H1 (cell line): ENCODE measurements at regions not wholly inside any gene's neighbourhood (a gene's known extent, or its start where the extent isn't known, plus 50 kb on each side); places are given as distances from the start of the nearest gene placed in this dataset.
A peak's percentile ranks its signal among the peaks of the same experiment; 100 is the strongest.

ENCODE experiments used
- CTCF ChIA-PET: fragments of 300-600 bp; sonication (Branson Sonifier 250); formaldehyde crosslinking; loops from one replicate; lab custom pipeline; 2021; ENCODE audit not compliant: partially characterized antibody; lab: Charles Lee
- POLR2A ChIA-PET: fragments of 300-600 bp; sonication (Branson Sonifier 250); formaldehyde crosslinking; loops from one replicate; lab custom pipeline; 2021; ENCODE audit warnings: inconsistent platforms; ENCODE audit not compliant: partially characterized antibody; lab: Charles Lee
- DNase-seq, 2 experiments: peaks; one replicate each; pipeline versions ENCODE4 v3.0.0 to v3.0.0-alpha.2; 2010 to 2022; ENCODE audit warnings: low spot score in 2 of 2, low read depth in 1 of 2, mixed read lengths in 1 of 2
- FAIRE-seq: peaks from 2 replicates; lab custom pipeline; 2011; peaks lifted over from hg19 to GRCh38; lab: Jason Lieb, UNC
- H2AFZ ChIP-seq: 2 replicates; pipeline ENCODE4 v1.8.1; 2012; ENCODE audit warnings: low read length, inconsistent platforms
- H2AK5ac ChIP-seq: 2 replicates; pipeline ENCODE4 v1.6.1; 2013; ENCODE audit warnings: low read depth, low read length
- H2BK120ac ChIP-seq: replicated peaks from 2 replicates; pipeline ENCODE3; 2013; ENCODE audit warnings: low read depth, low read length, inconsistent platforms
- H2BK12ac ChIP-seq: 2 replicates; pipeline ENCODE4 v1.6.1; 2013; ENCODE audit warnings: low read depth, low read length
- H2BK15ac ChIP-seq: 2 replicates; pipeline ENCODE4 v1.6.1; 2013; ENCODE audit warnings: low read length
- H2BK20ac ChIP-seq: 2 replicates; pipeline ENCODE4 v1.6.1; 2013; ENCODE audit warnings: low read length
- H2BK5ac ChIP-seq: 2 replicates; pipeline ENCODE4 v1.6.1; 2013; ENCODE audit warnings: low read depth, low read length
- H3K14ac ChIP-seq: 2 replicates; pipeline ENCODE4 v1.6.1; 2013; ENCODE audit warnings: inconsistent platforms; ENCODE audit not compliant: insufficient read length
- H3K18ac ChIP-seq: 2 replicates; pipeline ENCODE4 v1.6.1; 2013; ENCODE audit warnings: low read length; ENCODE audit errors: extremely low read depth
- H3K23ac ChIP-seq: 2 replicates; pipeline ENCODE4 v1.6.1; 2013; ENCODE audit warnings: inconsistent platforms; ENCODE audit not compliant: insufficient read length
- H3K23me2 ChIP-seq: 2 replicates; pipeline ENCODE4 v1.6.1; 2013; ENCODE audit warnings: low read depth, low read length
- H3K27ac ChIP-seq: 2 replicates; pipeline ENCODE4 v1.6.1; 2011; ENCODE audit warnings: low read depth, low read length, inconsistent platforms
- H3K27me3 ChIP-seq, 4 experiments: replicated peaks in 1 of 4; 1 replicate in 1 of 4; 2 replicates in 3 of 4; pipeline versions ENCODE4 v1.6.1 to v1.8.1; 2011 to 2013; ENCODE audit warnings: low read length in 3 of 4, mild to moderate bottlenecking in 3 of 4, inconsistent platforms in 2 of 4, mixed read lengths in 2 of 4, moderate library complexity in 1 of 4; ENCODE audit not compliant: control insufficient read depth in 3 of 4, insufficient read depth in 3 of 4; ENCODE audit errors: extremely low read depth in 1 of 4
- H3K36me3 ChIP-seq, 4 experiments: 2 replicates each; pipeline versions ENCODE4 v1.6.1 to v1.8.1; 2011 to 2013; ENCODE audit warnings: mild to moderate bottlenecking in 4 of 4, low read length in 3 of 4, moderate library complexity in 2 of 4, control low read depth in 1 of 4, inconsistent platforms in 1 of 4; ENCODE audit not compliant: insufficient read depth in 4 of 4, control insufficient read depth in 2 of 4
- H3K4ac ChIP-seq: replicated peaks from 2 replicates; pipeline ENCODE3; 2013; ENCODE audit warnings: low read length, low read depth, mixed read lengths, inconsistent platforms; ENCODE audit not compliant: insufficient read length
- H3K4me1 ChIP-seq, 4 experiments: replicated peaks in 1 of 4; 1 replicate in 1 of 4; 2 replicates in 3 of 4; pipeline versions ENCODE4 v1.6.1 to v1.8.1; 2011 to 2013; ENCODE audit warnings: low read length in 3 of 4, inconsistent platforms in 2 of 4, mixed read lengths in 1 of 4; ENCODE audit not compliant: insufficient read depth in 4 of 4, control insufficient read depth in 3 of 4
- H3K4me2 ChIP-seq, 2 experiments: 2 replicates each; pipeline versions ENCODE4 v1.6.1 to v1.8.1; 2011 to 2013; ENCODE audit warnings: low read depth in 2 of 2, low read length in 2 of 2, control low read depth in 1 of 2, inconsistent platforms in 1 of 2, mild to moderate bottlenecking in 1 of 2; ENCODE audit not compliant: insufficient read depth in 1 of 2
- H3K4me3 ChIP-seq, 4 experiments: fragments of 200-600, 300-600 bp in 1 of 4; sonication (generic), shearing (Covaris generic), sonication (Bioruptor Twin) in 1 of 4; 2 replicates each; pipeline versions ENCODE4 v1.5.1 to v1.8.1; 2011 to 2016; ENCODE audit warnings: low read length in 4 of 4, low read depth in 3 of 4, control low read depth in 2 of 4, inconsistent platforms in 2 of 4, mild to moderate bottlenecking in 2 of 4, mixed read lengths in 1 of 4, moderate library complexity in 1 of 4; ENCODE audit not compliant: insufficient read depth in 2 of 4; ENCODE audit errors: extremely low read depth in 1 of 4
- H3K56ac ChIP-seq: replicated peaks from 2 replicates; pipeline ENCODE3; 2013; ENCODE audit warnings: low read depth, mild to moderate bottlenecking, mixed read lengths, low read length, inconsistent platforms; ENCODE audit not compliant: insufficient read length
- H3K79me1 ChIP-seq: 2 replicates; pipeline ENCODE4 v1.6.1; 2013; ENCODE audit warnings: low read depth, low read length, control low read depth
- H3K79me2 ChIP-seq, 2 experiments: 2 replicates each; pipeline versions ENCODE4 v1.6.1 to v1.8.1; 2012 to 2013; ENCODE audit warnings: low read length in 2 of 2, mild to moderate bottlenecking in 2 of 2, inconsistent platforms in 1 of 2; ENCODE audit not compliant: insufficient read depth in 2 of 2, control insufficient read depth in 1 of 2
- H3K9ac ChIP-seq, 4 experiments: replicated peaks in 1 of 4; 1 replicate in 1 of 4; 2 replicates in 3 of 4; pipeline versions ENCODE4 v1.6.1 to v1.8.1; 2011 to 2013; ENCODE audit warnings: low read depth in 3 of 4, low read length in 3 of 4, control low read depth in 2 of 4, mild to moderate bottlenecking in 2 of 4, moderate library complexity in 2 of 4, inconsistent platforms in 1 of 4; ENCODE audit errors: extremely low read depth in 1 of 4
- H3K9me3 ChIP-seq, 2 experiments: 2 replicates each; pipeline versions ENCODE4 v1.6.1 to v1.8.1; 2012 to 2013; ENCODE audit warnings: mild to moderate bottlenecking in 2 of 2, moderate library complexity in 2 of 2, control low read depth in 1 of 2, inconsistent platforms in 1 of 2, low read depth in 1 of 2, low read length in 1 of 2, mixed read lengths in 1 of 2; ENCODE audit not compliant: insufficient read depth in 2 of 2
- H4K20me1 ChIP-seq, 2 experiments: replicated peaks in 1 of 2; 2 replicates each; pipeline versions ENCODE3 to v1.8.1; 2011 to 2013; ENCODE audit warnings: inconsistent platforms in 2 of 2, low read length in 2 of 2, mild to moderate bottlenecking in 1 of 2; ENCODE audit not compliant: insufficient read depth in 2 of 2, control insufficient read depth in 1 of 2
- H4K5ac ChIP-seq: 2 replicates; pipeline ENCODE4 v1.6.1; 2013; ENCODE audit warnings: low read length, low read depth, mixed read lengths, inconsistent platforms; ENCODE audit not compliant: insufficient read length
- H4K8ac ChIP-seq: 2 replicates; pipeline ENCODE4 v1.8.0; 2013; ENCODE audit warnings: mild to moderate bottlenecking, moderate library complexity, low read length, inconsistent platforms; ENCODE audit not compliant: insufficient read depth; ENCODE audit errors: extremely low read depth
- H4K91ac ChIP-seq: replicated peaks from 2 replicates; pipeline ENCODE3; 2013; ENCODE audit warnings: low read length, mixed read lengths, inconsistent platforms; ENCODE audit not compliant: insufficient read length
- CREB1 ChIP-seq: IDR thresholded peaks from 2 replicates; pipeline ENCODE4 v1.6.1; 2012; ENCODE audit warnings: inconsistent platforms
- KDM1A ChIP-seq: fragments of 200-600, 300-600 bp; sonication (generic); IDR thresholded peaks from 2 replicates; pipeline ENCODE4 v1.7.1; 2016; ENCODE audit warnings: mild to moderate bottlenecking, low read length, borderline replicate concordance
- MAFK ChIP-seq: IDR thresholded peaks from 2 replicates; pipeline ENCODE4 v1.6.1; 2012; ENCODE audit warnings: low read depth, mild to moderate bottlenecking, improper control_type of control experiment, low read length
- RNF2 ChIP-seq: fragments of 200-900, 300-1000 bp; sonication (generic); IDR thresholded peaks from 2 replicates; pipeline ENCODE4 v1.7.1; 2016; ENCODE audit warnings: borderline replicate concordance, low read depth, mild to moderate bottlenecking, antibody characterized with exemption, low read length; ENCODE audit not compliant: poor library complexity, severe bottlenecking; ENCODE audit errors: missing control alignments
- SP4 ChIP-seq: IDR thresholded peaks from 2 replicates; pipeline ENCODE4 v1.6.1; 2012; ENCODE audit warnings: low read length, inconsistent platforms
- YY1 ChIP-seq: IDR thresholded peaks from 2 replicates; pipeline ENCODE4 v1.6.1; 2011; ENCODE audit warnings: low read depth, mild to moderate bottlenecking, low read length
- ZNF274 ChIP-seq: IDR thresholded peaks from 2 replicates; pipeline ENCODE4 v1.7.0; 2012; ENCODE audit warnings: low read length, borderline replicate concordance; ENCODE audit errors: extremely low read depth
- WGBS, 2 experiments: shearing (Covaris generic) in 1 of 2; methylation state at CpG; one replicate each; pipeline versions ENCODE4 v1.1.6 to v1.1.7; 2013 to 2015; ENCODE audit warnings: low lambda C conversion rate in 2 of 2, mixed read lengths in 2 of 2, inconsistent platforms in 1 of 2, low coverage in 1 of 2, missing lambda C conversion rate in 1 of 2; ENCODE audit not compliant: insufficient replicate concordance in 2 of 2, insufficient coverage in 1 of 2, insufficient read length in 1 of 2; ENCODE audit errors: extremely low coverage in 1 of 2, missing lambda C conversion rate in 1 of 2; 5-methylcytosine and 5-hydroxymethylcytosine counted together

DNA sequence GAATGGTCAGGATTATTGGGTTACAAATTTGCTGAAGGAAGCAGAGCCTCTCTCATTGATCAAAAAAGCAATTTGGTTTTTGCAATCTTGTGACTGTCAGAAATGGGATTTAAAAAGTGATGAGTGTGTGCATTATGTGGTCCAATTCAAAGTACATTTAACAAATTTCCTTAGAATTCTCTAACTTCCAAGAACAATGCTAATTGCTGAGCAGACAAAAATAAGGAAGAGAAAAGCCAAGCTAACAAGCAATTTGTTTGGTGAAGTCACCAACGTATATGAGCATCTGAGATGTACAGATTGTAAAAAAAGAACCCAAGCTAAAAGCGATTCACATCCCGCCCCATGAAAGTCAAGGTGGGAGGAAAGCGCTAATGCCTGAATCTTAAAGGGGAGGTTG lies 1643.9 kb downstream of the CDH8 start:
- Histone ChIP-seq H4K8ac (no peak overlapping the region), H2BK5ac (no peak overlapping the region), H3K4me2 (no peak overlapping the region), H3K9me3 (no peaks in the 10 kb centered on the region), H2AK5ac (no peak overlapping the region), H3K18ac (no peak overlapping the region), H3K14ac (no peak overlapping the region), H3K23me2 (no peaks in the 10 kb centered on the region), H4K91ac (no peak overlapping the region), H4K5ac (no peak overlapping the region), H2BK20ac (no peak overlapping the region), H3K4me3 (no peak overlapping the region), H3K56ac (no peak overlapping the region), H4K20me1 (no peaks in the 10 kb centered on the region), H3K27ac (no peak overlapping the region), H3K23ac (no peak overlapping the region), H2BK120ac (no peak overlapping the region), H3K4ac (no peak overlapping the region), H3K4me1 (no peaks in the 10 kb centered on the region), H3K9ac (no peak overlapping the region), H3K79me2 (no peaks in the 10 kb centered on the region), H2AFZ (no peak overlapping the region), H2BK12ac (no peak overlapping the region), H2BK15ac (no peak overlapping the region), H3K36me3 (no peaks in the 10 kb centered on the region), H3K79me1 (no peaks in the 10 kb centered on the region), H3K27me3 (no peaks in the 10 kb centered on the region)
- ChIA-PET CTCF (no interaction called here), POLR2A (no interaction called here)
- FAIRE-seq (no peak), DNase-seq (no peak)
- WGBS, 2 experiments: 93% methylated on average over 4 of the region's 4 CpGs; no CpG with 5 or more reads in 1 of the 2 experiments
- TF ChIP-seq SP4: no peak
- TF ChIP-seq ZNF274: no peak
- no peak for TF ChIP-seq KDM1A
- TF ChIP-seq RNF2: no peak
- no peak for TF ChIP-seq YY1
- no peak for TF ChIP-seq CREB1
- TF ChIP-seq MAFK: peak; percentile 57; the same call in 1 of the 2 replicates
